Bronchial epithelial cell (primary cell): ENCODE measurements at regions not wholly inside any gene's neighbourhood (a gene's known extent, or its start where the extent isn't known, plus 50 kb on each side); places are given as distances from the start of the nearest gene placed in this dataset.
"Not testable (repeated sequence)": the region's sequence is repeated elsewhere in the genome, so short reads cannot be mapped to it uniquely, and the experiment has no call there.

Experiments used
- DNase-seq: peaks from one replicate; pipeline ENCODE4 v3.0.0-alpha.2; 2010; ENCODE audit warnings: low read depth
- FAIRE-seq: peaks from 2 replicates; lab custom pipeline; 2011; peaks lifted over from hg19 to GRCh38; lab: Jason Lieb, UNC
- H3K27me3 ChIP-seq: 2 replicates; pipeline ENCODE4 v1.5.1; 2011; ENCODE audit warnings: low read length; ENCODE audit not compliant: control insufficient read depth, insufficient read depth
- H3K36me3 ChIP-seq: 2 replicates; pipeline ENCODE4 v1.5.1; 2011; ENCODE audit warnings: low read length; ENCODE audit not compliant: control insufficient read depth, insufficient read depth
- H3K4me3 ChIP-seq: 2 replicates; pipeline ENCODE4 v1.5.1; 2011; ENCODE audit warnings: mild to moderate bottlenecking, low read depth, low read length, control low read depth
- TF ChIP-seq, protein P1 (sequence below): IDR thresholded peaks from 2 replicates; pipeline ENCODE4 v1.5.1; 2011; ENCODE audit warnings: mild to moderate bottlenecking, moderate library complexity, low read length, control low read depth, inconsistent platforms; ENCODE audit not compliant: insufficient read depth, severe bottlenecking

DNA sequence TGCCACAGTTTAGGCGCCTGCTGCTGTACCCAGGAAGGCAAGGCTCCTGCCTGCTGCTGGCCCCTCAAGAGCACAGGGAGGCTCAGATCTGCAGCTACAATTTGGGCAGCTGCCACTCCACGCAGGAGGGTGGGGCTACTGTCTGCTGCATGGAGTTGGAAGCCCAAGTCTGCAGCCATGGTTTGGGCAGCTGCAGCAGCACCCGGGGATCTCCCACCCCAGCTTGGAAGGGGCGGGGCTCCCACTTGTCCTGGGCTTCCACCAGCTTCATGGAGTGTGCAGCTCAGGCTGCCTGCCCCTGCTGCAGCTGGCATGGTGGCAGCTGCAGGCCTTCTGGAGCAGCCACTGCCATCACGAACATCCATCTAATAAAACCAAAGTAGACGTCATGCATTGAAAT is 512.9 kb downstream of the PYDC2 start:
- Histone ChIP-seq H3K4me3 (no peak overlapping the region), H3K27me3 (no peaks in the 10 kb centered on the region), H3K36me3 (no peaks in the 10 kb centered on the region)
- TF ChIP-seq, protein P1, sequence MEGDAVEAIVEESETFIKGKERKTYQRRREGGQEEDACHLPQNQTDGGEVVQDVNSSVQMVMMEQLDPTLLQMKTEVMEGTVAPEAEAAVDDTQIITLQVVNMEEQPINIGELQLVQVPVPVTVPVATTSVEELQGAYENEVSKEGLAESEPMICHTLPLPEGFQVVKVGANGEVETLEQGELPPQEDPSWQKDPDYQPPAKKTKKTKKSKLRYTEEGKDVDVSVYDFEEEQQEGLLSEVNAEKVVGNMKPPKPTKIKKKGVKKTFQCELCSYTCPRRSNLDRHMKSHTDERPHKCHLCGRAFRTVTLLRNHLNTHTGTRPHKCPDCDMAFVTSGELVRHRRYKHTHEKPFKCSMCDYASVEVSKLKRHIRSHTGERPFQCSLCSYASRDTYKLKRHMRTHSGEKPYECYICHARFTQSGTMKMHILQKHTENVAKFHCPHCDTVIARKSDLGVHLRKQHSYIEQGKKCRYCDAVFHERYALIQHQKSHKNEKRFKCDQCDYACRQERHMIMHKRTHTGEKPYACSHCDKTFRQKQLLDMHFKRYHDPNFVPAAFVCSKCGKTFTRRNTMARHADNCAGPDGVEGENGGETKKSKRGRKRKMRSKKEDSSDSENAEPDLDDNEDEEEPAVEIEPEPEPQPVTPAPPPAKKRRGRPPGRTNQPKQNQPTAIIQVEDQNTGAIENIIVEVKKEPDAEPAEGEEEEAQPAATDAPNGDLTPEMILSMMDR, result no peak
- DNase-seq (no peak), FAIRE-seq (no peak)

DNA sequence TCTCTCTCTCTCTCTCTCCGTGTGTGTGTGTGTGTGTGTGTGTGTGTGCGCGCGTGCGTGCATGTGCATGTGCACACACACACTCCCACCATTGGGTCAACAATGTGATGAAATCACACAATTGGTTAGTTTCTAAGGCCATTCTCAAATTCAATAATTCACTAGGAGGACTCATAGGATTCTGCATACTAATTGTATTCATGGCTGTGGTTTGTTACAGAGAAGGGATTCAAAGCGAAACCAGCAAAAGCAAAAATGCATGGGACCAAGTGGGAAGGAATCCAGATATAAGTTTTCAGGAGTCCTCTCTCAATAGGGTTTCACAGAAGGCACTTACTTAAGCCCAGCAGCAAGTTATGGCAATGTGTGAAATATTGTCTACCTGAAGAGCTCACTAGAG is 515.0 kb downstream of the PYDC2 start:
- H3K27me3 ChIP-seq, result no peaks in the 10 kb centered on the region
- H3K36me3 ChIP-seq, result no peaks in the 10 kb centered on the region
- TF ChIP-seq, protein P1, result no peak
- FAIRE-seq (no peak), DNase-seq (no peak)
- H3K4me3 ChIP-seq, result no peak overlapping the region

DNA sequence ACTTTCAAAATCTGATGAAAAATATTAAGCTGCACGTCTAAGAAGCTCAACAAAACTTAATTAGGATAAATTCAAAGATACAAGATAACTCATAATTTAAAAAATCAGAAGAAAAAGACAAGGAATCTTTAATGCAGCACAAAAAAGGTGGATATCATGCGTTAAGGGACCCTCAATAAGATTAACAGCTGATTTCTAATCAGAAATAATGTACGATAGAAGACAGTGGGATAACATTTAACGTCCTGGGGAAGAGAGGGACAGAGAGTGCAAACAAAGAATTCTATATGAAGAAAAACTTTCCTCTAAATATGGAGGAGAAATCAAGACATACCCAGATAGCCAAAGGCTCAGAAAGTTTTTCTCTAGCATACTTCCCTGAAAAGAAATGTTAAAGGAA is 519.5 kb downstream of the PYDC2 start:
- TF ChIP-seq, protein P1, result no peak
- H3K36me3 ChIP-seq, result no peaks in the 10 kb centered on the region
- H3K27me3 ChIP-seq, result no peaks in the 10 kb centered on the region
- no peak for FAIRE-seq
- DNase-seq, result no peak
- no peak overlapping the region for H3K4me3 ChIP-seq

DNA sequence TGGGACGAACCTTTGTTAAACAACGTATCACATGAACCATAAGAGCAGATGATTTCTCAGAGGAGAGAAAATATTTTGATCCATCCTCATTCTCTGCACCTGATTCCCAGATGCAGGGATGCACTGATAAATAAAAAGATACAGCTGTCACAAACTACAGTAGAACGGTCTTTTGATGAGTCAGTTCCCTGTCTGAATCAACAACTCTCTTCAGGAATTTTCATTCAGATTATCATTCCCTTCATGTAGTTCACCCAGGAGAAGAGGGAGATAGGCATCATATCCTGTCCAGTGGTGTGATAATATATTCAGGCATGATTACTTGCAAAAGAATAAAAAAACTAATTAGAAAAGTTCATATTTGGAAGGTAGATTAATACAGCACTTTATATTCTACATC is 521.5 kb downstream of the PYDC2 start:
- no peak for FAIRE-seq

DNA sequence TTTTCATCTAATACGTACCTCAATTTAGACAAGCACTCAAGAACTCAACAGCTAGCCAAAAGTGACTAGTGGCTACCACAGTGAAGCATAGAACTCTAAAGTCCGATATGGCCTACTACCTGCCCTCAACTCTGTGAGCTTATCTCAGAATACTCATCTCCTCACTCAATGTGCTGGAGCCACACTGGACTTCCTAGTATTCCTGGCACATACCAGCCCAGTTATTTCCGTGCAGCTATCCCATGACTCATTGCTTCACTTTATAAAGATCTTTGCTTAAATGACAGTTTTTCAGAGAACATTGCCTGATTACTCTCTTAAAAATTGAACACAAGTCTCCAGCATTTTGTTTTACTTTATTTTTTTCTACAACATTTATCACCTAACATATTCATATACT is 524.7 kb downstream of the PYDC2 start:
- TF ChIP-seq, protein P1, result no peak
- DNase-seq (no peak), FAIRE-seq (no peak)
- H3K36me3 ChIP-seq, result no peaks in the 10 kb centered on the region
- no peaks in the 10 kb centered on the region for H3K27me3 ChIP-seq
- no peak overlapping the region for H3K4me3 ChIP-seq

More for the DNA sequence above, 521.5 kb downstream of the PYDC2 start:
- Histone ChIP-seq H3K27me3 (no peaks in the 10 kb centered on the region), H3K4me3 (no peak overlapping the region), H3K36me3 (no peaks in the 10 kb centered on the region)
- no peak for DNase-seq
- TF ChIP-seq, protein P1, result no peak

DNA sequence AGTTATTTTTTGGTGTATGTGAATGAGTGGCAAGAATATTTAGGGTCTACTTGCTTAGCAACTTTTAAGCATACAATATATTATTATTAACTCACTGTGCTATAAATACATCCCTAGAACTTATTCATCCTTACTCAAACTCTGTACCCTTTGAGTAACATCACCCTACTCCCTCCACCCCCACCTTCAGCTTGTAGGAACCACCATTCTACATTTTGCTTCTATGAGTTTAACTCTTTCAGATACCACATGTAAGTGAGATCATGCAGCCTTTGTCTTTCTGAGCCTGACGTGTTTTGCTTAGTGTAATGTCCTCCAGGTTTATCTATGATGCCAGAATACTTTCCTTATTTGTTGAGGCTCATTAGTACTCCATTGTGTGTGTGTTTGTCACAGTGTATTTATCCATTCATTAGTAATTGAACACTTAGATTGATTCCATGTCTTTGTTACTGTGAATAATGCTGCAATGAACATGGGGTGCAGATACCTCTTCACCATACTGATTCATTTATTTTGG is 526.9 kb downstream of the PYDC2 start:
- FAIRE-seq, result no peak
- Histone ChIP-seq H3K36me3 (no peaks in the 10 kb centered on the region), H3K27me3 (no peaks in the 10 kb centered on the region), H3K4me3 (no peak overlapping the region)
- TF ChIP-seq, protein P1, result no peak
- no peak for DNase-seq

DNA sequence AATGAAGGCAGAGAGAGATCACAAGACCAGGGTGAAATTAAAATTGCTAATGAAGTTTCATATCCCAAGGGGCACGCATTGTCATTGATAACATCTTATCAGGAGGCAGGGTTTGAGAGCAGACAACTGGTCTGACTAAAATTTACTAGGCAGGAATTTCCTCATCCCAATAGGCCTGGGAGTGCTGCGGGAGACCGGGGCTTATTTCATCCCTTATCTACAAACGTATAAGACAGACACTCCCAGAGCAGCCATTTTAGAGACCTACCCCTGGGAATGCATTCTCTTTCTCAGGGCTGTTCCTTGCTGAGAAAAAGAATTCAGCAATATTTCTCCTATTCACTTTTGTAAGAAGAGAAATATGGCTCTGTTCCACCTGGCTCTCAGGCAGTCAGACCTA is 533.0 kb downstream of the PYDC2 start:
- H3K27me3 ChIP-seq, H3K36me3 ChIP-seq, FAIRE-seq, H3K4me3 ChIP-seq, DNase-seq: not testable (repeated sequence)
